ENCODE measurements at regions not wholly inside any gene's neighbourhood (a gene's known extent, or its start where the extent isn't known, plus 50 kb on each side); places are given as distances from the start of the nearest gene placed in this dataset.

- TF ChIP-seq, protein P1, sequence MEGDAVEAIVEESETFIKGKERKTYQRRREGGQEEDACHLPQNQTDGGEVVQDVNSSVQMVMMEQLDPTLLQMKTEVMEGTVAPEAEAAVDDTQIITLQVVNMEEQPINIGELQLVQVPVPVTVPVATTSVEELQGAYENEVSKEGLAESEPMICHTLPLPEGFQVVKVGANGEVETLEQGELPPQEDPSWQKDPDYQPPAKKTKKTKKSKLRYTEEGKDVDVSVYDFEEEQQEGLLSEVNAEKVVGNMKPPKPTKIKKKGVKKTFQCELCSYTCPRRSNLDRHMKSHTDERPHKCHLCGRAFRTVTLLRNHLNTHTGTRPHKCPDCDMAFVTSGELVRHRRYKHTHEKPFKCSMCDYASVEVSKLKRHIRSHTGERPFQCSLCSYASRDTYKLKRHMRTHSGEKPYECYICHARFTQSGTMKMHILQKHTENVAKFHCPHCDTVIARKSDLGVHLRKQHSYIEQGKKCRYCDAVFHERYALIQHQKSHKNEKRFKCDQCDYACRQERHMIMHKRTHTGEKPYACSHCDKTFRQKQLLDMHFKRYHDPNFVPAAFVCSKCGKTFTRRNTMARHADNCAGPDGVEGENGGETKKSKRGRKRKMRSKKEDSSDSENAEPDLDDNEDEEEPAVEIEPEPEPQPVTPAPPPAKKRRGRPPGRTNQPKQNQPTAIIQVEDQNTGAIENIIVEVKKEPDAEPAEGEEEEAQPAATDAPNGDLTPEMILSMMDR (conservative IDR thresholded peaks at IDR 0.05; ENCODE audit: low read length) = no peak
- TF ChIP-seq EZH2phosphoT487 (IDR thresholded peaks at IDR 0.05; ENCODE audit: borderline replicate concordance) = no peak
Observed at GRCh38 chrX:77389891-77390290, 57.3 kb upstream of the FGF16 start.

Measured in Loucy (cell line).